ENCODE measurements at regions not wholly inside any gene's neighbourhood (a gene's known extent, or its start where the extent isn't known, plus 50 kb on each side); places are given as distances from the start of the nearest gene placed in this dataset.

DNA sequence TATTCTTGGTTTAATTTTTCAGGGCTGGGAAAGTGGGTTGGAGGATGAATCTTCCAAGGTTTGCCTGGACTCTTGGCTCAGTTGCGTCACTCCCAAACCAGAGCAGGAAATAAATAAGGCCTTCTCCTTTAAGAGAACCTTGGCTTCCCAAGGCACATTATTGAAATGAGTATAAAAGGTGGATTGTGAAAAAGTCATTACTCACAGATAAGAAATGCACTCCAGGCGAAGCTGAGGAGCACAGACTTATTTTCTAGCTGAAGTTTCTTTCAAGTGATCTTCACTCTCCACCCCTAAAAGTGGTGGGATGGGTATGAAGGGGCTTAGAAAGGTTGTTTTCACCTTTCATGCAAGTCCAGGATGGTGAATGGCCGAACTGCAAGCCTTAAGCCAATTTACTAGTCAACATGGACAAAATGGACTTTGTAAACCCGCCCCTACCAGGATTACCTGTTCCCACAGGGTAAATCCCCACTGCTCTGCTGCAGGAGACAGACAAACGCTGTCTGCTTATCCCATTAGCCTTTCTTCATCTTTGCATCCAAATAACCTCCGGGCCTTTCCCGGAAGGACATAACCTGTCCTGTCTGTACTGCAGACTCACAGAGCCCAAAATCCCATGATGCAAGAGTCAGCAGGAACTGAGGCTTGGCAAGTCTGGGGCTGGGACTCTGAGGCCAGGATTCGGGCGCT is 207.6 kb downstream of the BCL11B start:
- Histone ChIP-seq H3K27me3 (ENCODE audit: insufficient read depth, poor library complexity, severe bottlenecking) (no peaks in the 10 kb centered on the region), H3K4me3 (replicated peaks; ENCODE audit: insufficient read depth, low read length) (no peak overlapping the region), H3K27ac (replicated peaks) (no peak overlapping the region)
- DNase-seq (ENCODE audit: low read depth in 1 of 2, low spot score in 1 of 2) = no peak
- TF ChIP-seq POLR2AphosphoS5 (IDR thresholded peaks at IDR 0.05; ENCODE audit: low read depth) (no peak), GABPA (IDR thresholded peaks at IDR 0.05; ENCODE audit: low read depth) (no peak), SPI1 (IDR thresholded peaks at IDR 0.05; ENCODE audit: borderline replicate concordance, low read depth) (no peak)
- TF ChIP-seq, protein P1, sequence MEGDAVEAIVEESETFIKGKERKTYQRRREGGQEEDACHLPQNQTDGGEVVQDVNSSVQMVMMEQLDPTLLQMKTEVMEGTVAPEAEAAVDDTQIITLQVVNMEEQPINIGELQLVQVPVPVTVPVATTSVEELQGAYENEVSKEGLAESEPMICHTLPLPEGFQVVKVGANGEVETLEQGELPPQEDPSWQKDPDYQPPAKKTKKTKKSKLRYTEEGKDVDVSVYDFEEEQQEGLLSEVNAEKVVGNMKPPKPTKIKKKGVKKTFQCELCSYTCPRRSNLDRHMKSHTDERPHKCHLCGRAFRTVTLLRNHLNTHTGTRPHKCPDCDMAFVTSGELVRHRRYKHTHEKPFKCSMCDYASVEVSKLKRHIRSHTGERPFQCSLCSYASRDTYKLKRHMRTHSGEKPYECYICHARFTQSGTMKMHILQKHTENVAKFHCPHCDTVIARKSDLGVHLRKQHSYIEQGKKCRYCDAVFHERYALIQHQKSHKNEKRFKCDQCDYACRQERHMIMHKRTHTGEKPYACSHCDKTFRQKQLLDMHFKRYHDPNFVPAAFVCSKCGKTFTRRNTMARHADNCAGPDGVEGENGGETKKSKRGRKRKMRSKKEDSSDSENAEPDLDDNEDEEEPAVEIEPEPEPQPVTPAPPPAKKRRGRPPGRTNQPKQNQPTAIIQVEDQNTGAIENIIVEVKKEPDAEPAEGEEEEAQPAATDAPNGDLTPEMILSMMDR (IDR thresholded peaks at IDR 0.05; ENCODE audit: insufficient read depth, low read length) = no peak
- TF ChIP-seq, protein P2, sequence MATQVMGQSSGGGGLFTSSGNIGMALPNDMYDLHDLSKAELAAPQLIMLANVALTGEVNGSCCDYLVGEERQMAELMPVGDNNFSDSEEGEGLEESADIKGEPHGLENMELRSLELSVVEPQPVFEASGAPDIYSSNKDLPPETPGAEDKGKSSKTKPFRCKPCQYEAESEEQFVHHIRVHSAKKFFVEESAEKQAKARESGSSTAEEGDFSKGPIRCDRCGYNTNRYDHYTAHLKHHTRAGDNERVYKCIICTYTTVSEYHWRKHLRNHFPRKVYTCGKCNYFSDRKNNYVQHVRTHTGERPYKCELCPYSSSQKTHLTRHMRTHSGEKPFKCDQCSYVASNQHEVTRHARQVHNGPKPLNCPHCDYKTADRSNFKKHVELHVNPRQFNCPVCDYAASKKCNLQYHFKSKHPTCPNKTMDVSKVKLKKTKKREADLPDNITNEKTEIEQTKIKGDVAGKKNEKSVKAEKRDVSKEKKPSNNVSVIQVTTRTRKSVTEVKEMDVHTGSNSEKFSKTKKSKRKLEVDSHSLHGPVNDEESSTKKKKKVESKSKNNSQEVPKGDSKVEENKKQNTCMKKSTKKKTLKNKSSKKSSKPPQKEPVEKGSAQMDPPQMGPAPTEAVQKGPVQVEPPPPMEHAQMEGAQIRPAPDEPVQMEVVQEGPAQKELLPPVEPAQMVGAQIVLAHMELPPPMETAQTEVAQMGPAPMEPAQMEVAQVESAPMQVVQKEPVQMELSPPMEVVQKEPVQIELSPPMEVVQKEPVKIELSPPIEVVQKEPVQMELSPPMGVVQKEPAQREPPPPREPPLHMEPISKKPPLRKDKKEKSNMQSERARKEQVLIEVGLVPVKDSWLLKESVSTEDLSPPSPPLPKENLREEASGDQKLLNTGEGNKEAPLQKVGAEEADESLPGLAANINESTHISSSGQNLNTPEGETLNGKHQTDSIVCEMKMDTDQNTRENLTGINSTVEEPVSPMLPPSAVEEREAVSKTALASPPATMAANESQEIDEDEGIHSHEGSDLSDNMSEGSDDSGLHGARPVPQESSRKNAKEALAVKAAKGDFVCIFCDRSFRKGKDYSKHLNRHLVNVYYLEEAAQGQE (IDR thresholded peaks at IDR 0.05; ENCODE audit: insufficient replicate concordance, low read depth) = no peak

DNA sequence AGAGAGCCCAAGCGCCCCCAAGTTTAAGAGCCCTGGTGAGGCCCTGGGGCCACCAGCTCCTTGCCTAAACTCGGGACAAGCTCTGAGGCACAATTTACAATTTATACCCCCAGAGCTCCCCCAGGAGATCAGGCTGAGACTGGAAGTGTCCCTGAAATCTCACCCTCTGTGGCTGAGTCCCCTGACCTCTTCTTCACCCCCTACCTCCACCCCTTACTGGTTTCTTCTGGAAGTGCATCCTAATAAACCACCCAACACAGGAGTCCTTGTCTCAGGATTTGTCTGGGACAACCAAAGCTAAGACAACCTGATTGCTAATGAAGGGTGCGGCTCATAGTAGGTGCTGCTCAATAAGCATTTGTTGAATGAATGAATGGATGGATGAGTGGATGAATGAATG is 206.4 kb downstream of the BCL11B start:
- no peak for TF ChIP-seq GABPA (IDR thresholded peaks at IDR 0.05; ENCODE audit: low read depth)
- TF ChIP-seq SPI1 (IDR thresholded peaks at IDR 0.05; ENCODE audit: borderline replicate concordance, low read depth) = no peak
- TF ChIP-seq, protein P1 (IDR thresholded peaks at IDR 0.05; ENCODE audit: insufficient read depth, low read length) = no peak
- TF ChIP-seq, protein P2 (IDR thresholded peaks at IDR 0.05; ENCODE audit: insufficient replicate concordance, low read depth) = no peak
- TF ChIP-seq POLR2AphosphoS5 (IDR thresholded peaks at IDR 0.05; ENCODE audit: low read depth) = no peak
- H3K4me3 ChIP-seq (replicated peaks; ENCODE audit: insufficient read depth, low read length) = no peak overlapping the region
- no peaks in the 10 kb centered on the region for H3K27me3 ChIP-seq (ENCODE audit: insufficient read depth, poor library complexity, severe bottlenecking)
- H3K27ac ChIP-seq (replicated peaks) = no peak overlapping the region
- DNase-seq (ENCODE audit: low read depth in 1 of 2, low spot score in 1 of 2) = no peak

DNA sequence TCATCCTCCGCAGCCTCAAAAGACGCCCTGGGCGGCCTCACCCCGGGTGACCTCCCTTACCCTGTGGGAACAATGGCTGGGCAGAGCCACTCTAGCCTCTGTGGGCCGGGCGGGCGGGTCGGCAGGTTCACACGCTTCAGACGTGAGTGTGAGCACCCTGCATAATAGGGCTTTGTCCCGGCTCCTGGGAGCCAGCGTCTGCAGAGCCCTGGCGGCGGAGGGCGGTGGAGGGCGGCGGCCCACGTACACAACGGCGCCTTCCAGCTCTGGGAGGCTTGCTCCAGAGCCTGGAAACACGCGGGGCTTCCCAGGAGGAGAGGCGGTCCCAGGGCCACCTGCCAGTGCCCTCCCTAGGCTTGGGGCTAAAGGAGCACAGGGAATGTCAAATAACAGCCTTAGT is 205.6 kb downstream of the BCL11B start:
- H3K27me3 ChIP-seq (ENCODE audit: insufficient read depth, poor library complexity, severe bottlenecking) = no peaks in the 10 kb centered on the region
- no peak overlapping the region for H3K27ac ChIP-seq (replicated peaks)
- no peak for DNase-seq (ENCODE audit: low read depth in 1 of 2, low spot score in 1 of 2)
- TF ChIP-seq POLR2AphosphoS5 (IDR thresholded peaks at IDR 0.05; ENCODE audit: low read depth) (no peak), SPI1 (IDR thresholded peaks at IDR 0.05; ENCODE audit: borderline replicate concordance, low read depth) (no peak), GABPA (IDR thresholded peaks at IDR 0.05; ENCODE audit: low read depth) (no peak)
- TF ChIP-seq, protein P2 (IDR thresholded peaks at IDR 0.05; ENCODE audit: insufficient replicate concordance, low read depth) = no peak
- TF ChIP-seq, protein P1 (IDR thresholded peaks at IDR 0.05; ENCODE audit: insufficient read depth, low read length) = no peak
- H3K4me3 ChIP-seq (replicated peaks; ENCODE audit: insufficient read depth, low read length) = no peak overlapping the region
